Fibroblast of pulmonary artery (primary cell): ENCODE measurements at regions not wholly inside any gene's neighbourhood (a gene's known extent, or its start where the extent isn't known, plus 50 kb on each side); places are given as distances from the start of the nearest gene placed in this dataset.

Experiments
- DNase-seq: peaks from one replicate; pipeline ENCODE4 v3.0.0-alpha.2; 2010; ENCODE audit warnings: low read depth
- H3K4me3 ChIP-seq: replicated peaks from 2 replicates; pipeline ENCODE4 v1.5.1; 2011; ENCODE audit warnings: low read depth, mild to moderate bottlenecking, control low read depth, low read length, moderate library complexity
- CTCF ChIP-seq: IDR thresholded peaks from 2 replicates; pipeline ENCODE4 v1.5.1; 2011; ENCODE audit warnings: mild to moderate bottlenecking, control low read depth, low read length, inconsistent platforms; ENCODE audit errors: missing control alignments

- no peak for TF ChIP-seq CTCF
- H3K4me3 ChIP-seq, result no peak overlapping the region
- DNase-seq, result no peak
Measured at GRCh38 chr12:97941686-97942354, 479.2 kb downstream of the RMST start.

- no peak overlapping the region for H3K4me3 ChIP-seq
- no peak for DNase-seq
- no peak for TF ChIP-seq CTCF
Measured at GRCh38 chr12:97943359-97943758, 480.8 kb downstream of the RMST start.

- no peak for DNase-seq
- no peak for TF ChIP-seq CTCF
Measured at GRCh38 chr12:97944576-97944975, 482.0 kb downstream of the RMST start.

GRCh38 chr12:97946701-97947100, 484.1 kb downstream of the RMST start:
- TF ChIP-seq CTCF, result no peak
- no peak for DNase-seq
- no peak overlapping the region for H3K4me3 ChIP-seq

More at GRCh38 chr12:97944576-97944975, 482.0 kb downstream of the RMST start:
- H3K4me3 ChIP-seq, result no peak overlapping the region

- no peak for TF ChIP-seq CTCF
- no peak for DNase-seq
- no peak overlapping the region for H3K4me3 ChIP-seq
Measured at GRCh38 chr12:97948591-97948990, 486.0 kb downstream of the RMST start.

- no peak for TF ChIP-seq CTCF
- no peak for DNase-seq
- H3K4me3 ChIP-seq, result no peak overlapping the region
Measured at GRCh38 chr12:97951239-97951638, 488.6 kb downstream of the RMST start.

GRCh38 chr12:97951717-97952116, 489.1 kb downstream of the RMST start:
- no peak overlapping the region for H3K4me3 ChIP-seq
- TF ChIP-seq CTCF, result no peak
- no peak for DNase-seq
